Caco-2 (cell line): ENCODE measurements at regions not wholly inside any gene's neighbourhood (a gene's known extent, or its start where the extent isn't known, plus 50 kb on each side); places are given as distances from the start of the nearest gene placed in this dataset.

ENCODE experiments used
- BruUV-seq: library from RNA; stranded (reverse); fragments of 400-500 nt; replicated peaks from 2 replicates; lab custom pipeline; 2021; lab: Mats Ljungman, UMichigan
- CTCF ChIA-PET: fragments of 300-600 bp; sonication (Branson Sonifier 250); formaldehyde crosslinking; loops from one replicate; lab custom pipeline; 2022; ENCODE audit warnings: antibody characterized with exemption; lab: Charles Lee
- POLR2A ChIA-PET: fragments of 300-600 bp; sonication (Branson Sonifier 250); formaldehyde crosslinking; loops from one replicate; lab custom pipeline; 2022; ENCODE audit warnings: antibody characterized with exemption; lab: Charles Lee
- DNase-seq, 2 experiments: peaks; one replicate each; pipeline versions ENCODE4 v3.0.0 to v3.0.0-alpha.2; 2020 to 2022
- H3K27me3 ChIP-seq: replicated peaks from 2 replicates; pipeline ENCODE4 v1.6.0; 2011; ENCODE audit warnings: low read length; ENCODE audit not compliant: control insufficient read depth, insufficient read depth
- H3K36me3 ChIP-seq: 2 replicates; pipeline ENCODE4 v1.5.1; 2011; ENCODE audit warnings: low read length; ENCODE audit not compliant: control insufficient read depth, insufficient read depth
- H3K4me1 ChIP-seq: fragments of 250-450 bp; sonication (Bioruptor Pico); 2 replicates; pipeline ENCODE4 v1.5.1; 2020; ENCODE audit warnings: mild to moderate bottlenecking
- H3K4me3 ChIP-seq: 2 replicates; pipeline ENCODE4 v1.5.1; 2011; ENCODE audit warnings: low read depth, mild to moderate bottlenecking, control low read depth, low read length
- H3K9me3 ChIP-seq: fragments of 250-450 bp; sonication (Bioruptor Pico); 2 replicates; pipeline ENCODE4 v1.5.1; 2020; ENCODE audit warnings: mild to moderate bottlenecking, moderate library complexity
- H3K27ac Mint-ChIP-seq: one replicate; pipeline ENCODE4 v1.8.0; 2022; ENCODE audit warnings: mixed read lengths; ENCODE audit not compliant: unreplicated experiment
- H3K27me3 Mint-ChIP-seq: one replicate; pipeline ENCODE4 v1.8.0; 2022; ENCODE audit warnings: mixed read lengths; ENCODE audit not compliant: insufficient read depth, unreplicated experiment
- H3K36me3 Mint-ChIP-seq: one replicate; pipeline ENCODE4 v1.8.0; 2022; ENCODE audit warnings: mild to moderate bottlenecking, mixed read lengths; ENCODE audit not compliant: insufficient read depth, unreplicated experiment
- H3K4me1 Mint-ChIP-seq: one replicate; pipeline ENCODE4 v1.8.0; 2022; ENCODE audit warnings: low read depth, mixed read lengths; ENCODE audit not compliant: unreplicated experiment
- H3K4me3 Mint-ChIP-seq: one replicate; pipeline ENCODE4 v1.8.0; 2022; ENCODE audit warnings: mild to moderate bottlenecking, moderate library complexity, mixed read lengths; ENCODE audit not compliant: unreplicated experiment
- H3K9me3 Mint-ChIP-seq: one replicate; pipeline ENCODE4 v1.8.0; 2022; ENCODE audit warnings: mixed read lengths; ENCODE audit not compliant: unreplicated experiment
- CTCF ChIP-seq, 2 experiments: fragments of 200-600 bp in 1 of 2; IDR thresholded peaks; 1 replicate in 1 of 2; 2 replicates in 1 of 2; pipeline versions ENCODE4 v1.5.1 to v1.8.0; 2011 to 2022; ENCODE audit warnings: antibody characterized with exemption in 1 of 2, control low read depth in 1 of 2, inconsistent platforms in 1 of 2, low read depth in 1 of 2, low read length in 1 of 2, mild to moderate bottlenecking in 1 of 2, moderate library complexity in 1 of 2; ENCODE audit not compliant: insufficient read depth in 1 of 2, severe bottlenecking in 1 of 2, unreplicated experiment in 1 of 2
- intact Hi-C: fragments of 100-400 bp; cut with micrococcal nuclease; formaldehyde crosslinking; loops from one replicate; pipeline ENCODE4 v1.10.0; 2022; ENCODE audit not compliant: unreplicated experiment

GRCh38 chr22:27575348-27575747 is 226.2 kb downstream of the MN1 start:
- intact Hi-C loops = no loop called here
- H3K27me3 Mint-ChIP-seq = peaks cover 8% of the 10 kb centered on the region
- ChIA-PET CTCF (no interaction called here), POLR2A (no interaction called here)
- no peak overlapping the region for H3K4me3 ChIP-seq
- H3K4me1 ChIP-seq = no peaks in the 10 kb centered on the region
- 0 out of 2 replicates have a peak, but pooled peaks cover 5% of the 10 kb centered on the region for H3K9me3 ChIP-seq
- no TSS peak for BruUV-seq
- H3K36me3 ChIP-seq = no peaks in the 10 kb centered on the region
- no peaks in the 10 kb centered on the region for H3K36me3 Mint-ChIP-seq
- H3K27me3 ChIP-seq = no peaks in the 10 kb centered on the region; the same call in 1 of the 2 replicates
- no peak for DNase-seq
- no peak overlapping the region for H3K27ac Mint-ChIP-seq
- no peaks in the 10 kb centered on the region for H3K4me1 Mint-ChIP-seq
- H3K9me3 Mint-ChIP-seq = no peaks in the 10 kb centered on the region
- H3K4me3 Mint-ChIP-seq = no peak overlapping the region
- TF ChIP-seq CTCF (IDR thresholded peaks at IDR 0.05; ENCODE audit: insufficient read depth in 1 of 2, low read depth in 1 of 2, low read length in 1 of 2, severe bottlenecking in 1 of 2, unreplicated experiment in 1 of 2) = no peak

GRCh38 chr22:27576413-27576812 is 225.1 kb downstream of the MN1 start:
- H3K27me3 Mint-ChIP-seq = peaks cover 4% of the 10 kb centered on the region
- DNase-seq = no peak
- CTCF ChIA-PET = no interaction called here
- Histone ChIP-seq H3K36me3 (no peaks in the 10 kb centered on the region), H3K9me3 (0 out of 2 replicates have a peak, but pooled peaks cover 5% of the 10 kb centered on the region), H3K27me3 (no peaks in the 10 kb centered on the region; the same call in 1 of the 2 replicates), H3K4me3 (no peak overlapping the region), H3K4me1 (no peaks in the 10 kb centered on the region)
- TF ChIP-seq CTCF (IDR thresholded peaks at IDR 0.05; ENCODE audit: insufficient read depth in 1 of 2, low read depth in 1 of 2, low read length in 1 of 2, severe bottlenecking in 1 of 2, unreplicated experiment in 1 of 2) = no peak
- intact Hi-C loops = no loop called here
- no TSS peak for BruUV-seq
- no peaks in the 10 kb centered on the region for H3K9me3 Mint-ChIP-seq
- H3K4me1 Mint-ChIP-seq = no peaks in the 10 kb centered on the region
- H3K27ac Mint-ChIP-seq = no peak overlapping the region
- no peaks in the 10 kb centered on the region for H3K36me3 Mint-ChIP-seq
- no peak overlapping the region for H3K4me3 Mint-ChIP-seq
- POLR2A ChIA-PET = no interaction called here

GRCh38 chr22:27576815-27577573 is 224.6 kb downstream of the MN1 start:
- H3K9me3 ChIP-seq = 0 out of 2 replicates have a peak, but pooled peaks cover 5% of the 10 kb centered on the region
- H3K36me3 ChIP-seq = no peaks in the 10 kb centered on the region
- no peak overlapping the region for H3K4me3 ChIP-seq
- Mint-ChIP-seq H3K9me3 (no peaks in the 10 kb centered on the region), H3K4me3 (no peak overlapping the region), H3K27ac (no peak overlapping the region), H3K4me1 (no peaks in the 10 kb centered on the region), H3K36me3 (no peaks in the 10 kb centered on the region), H3K27me3 (peaks cover 4% of the 10 kb centered on the region)
- no peak for DNase-seq
- H3K27me3 ChIP-seq = no peaks in the 10 kb centered on the region; the same call in 1 of the 2 replicates
- CTCF ChIA-PET = no interaction called here
- no peak for TF ChIP-seq CTCF (IDR thresholded peaks at IDR 0.05; ENCODE audit: insufficient read depth in 1 of 2, low read depth in 1 of 2, low read length in 1 of 2, severe bottlenecking in 1 of 2, unreplicated experiment in 1 of 2)
- H3K4me1 ChIP-seq = no peaks in the 10 kb centered on the region
- POLR2A ChIA-PET = no interaction called here
- no TSS peak for BruUV-seq
- intact Hi-C loops = no loop called here
